ENCODE measurements at regions not wholly inside any gene's neighbourhood (a gene's known extent, or its start where the extent isn't known, plus 50 kb on each side); places are given as distances from the start of the nearest gene placed in this dataset.

DNA sequence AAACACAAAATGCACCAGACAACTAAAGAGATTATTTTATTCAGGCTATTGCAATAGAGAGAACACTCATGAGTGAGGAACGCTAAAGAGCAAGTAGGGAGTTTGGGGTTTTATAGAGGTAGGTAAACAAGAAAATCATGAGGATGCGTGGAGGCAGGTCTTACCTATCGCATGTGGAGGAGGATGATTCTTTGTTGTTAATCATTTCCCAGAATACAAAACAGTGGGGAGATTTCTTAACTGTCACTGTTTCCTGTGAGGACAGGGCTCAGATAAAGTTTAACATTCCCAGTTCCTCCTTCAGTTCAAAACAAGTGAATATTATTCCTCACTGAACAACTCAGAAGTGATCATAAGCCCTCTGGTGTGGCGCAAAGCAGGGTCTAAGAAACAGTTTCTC is 156.1 kb upstream of the MGAT5 start:
- TF ChIP-seq ZFX (IDR thresholded peaks at IDR 0.05; ENCODE audit: borderline replicate concordance), result no peak
- TF ChIP-seq, protein P1, sequence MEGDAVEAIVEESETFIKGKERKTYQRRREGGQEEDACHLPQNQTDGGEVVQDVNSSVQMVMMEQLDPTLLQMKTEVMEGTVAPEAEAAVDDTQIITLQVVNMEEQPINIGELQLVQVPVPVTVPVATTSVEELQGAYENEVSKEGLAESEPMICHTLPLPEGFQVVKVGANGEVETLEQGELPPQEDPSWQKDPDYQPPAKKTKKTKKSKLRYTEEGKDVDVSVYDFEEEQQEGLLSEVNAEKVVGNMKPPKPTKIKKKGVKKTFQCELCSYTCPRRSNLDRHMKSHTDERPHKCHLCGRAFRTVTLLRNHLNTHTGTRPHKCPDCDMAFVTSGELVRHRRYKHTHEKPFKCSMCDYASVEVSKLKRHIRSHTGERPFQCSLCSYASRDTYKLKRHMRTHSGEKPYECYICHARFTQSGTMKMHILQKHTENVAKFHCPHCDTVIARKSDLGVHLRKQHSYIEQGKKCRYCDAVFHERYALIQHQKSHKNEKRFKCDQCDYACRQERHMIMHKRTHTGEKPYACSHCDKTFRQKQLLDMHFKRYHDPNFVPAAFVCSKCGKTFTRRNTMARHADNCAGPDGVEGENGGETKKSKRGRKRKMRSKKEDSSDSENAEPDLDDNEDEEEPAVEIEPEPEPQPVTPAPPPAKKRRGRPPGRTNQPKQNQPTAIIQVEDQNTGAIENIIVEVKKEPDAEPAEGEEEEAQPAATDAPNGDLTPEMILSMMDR (IDR thresholded peaks at IDR 0.05), result no peak
- no peak overlapping the region for H3K27ac ChIP-seq

DNA sequence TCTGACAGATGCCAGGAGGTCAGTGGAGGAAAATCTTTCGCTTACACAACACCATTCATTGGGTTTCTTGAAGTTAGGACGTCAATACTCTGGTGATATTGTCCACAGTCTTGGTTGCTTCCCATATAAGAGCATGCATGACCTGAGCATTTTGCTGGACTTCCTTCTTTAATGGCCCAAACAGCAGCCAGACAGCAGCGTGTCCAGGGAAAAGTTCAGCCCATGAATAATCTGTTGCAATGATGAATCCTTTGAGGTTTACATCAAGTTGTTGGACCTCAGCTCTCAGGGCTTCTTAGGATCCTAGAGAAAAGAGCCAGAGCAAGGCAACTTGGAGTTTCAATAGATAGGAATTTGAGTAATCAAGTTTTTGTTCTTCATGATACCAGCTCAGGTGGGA is 155.6 kb upstream of the MGAT5 start:
- TF ChIP-seq, protein P1 (IDR thresholded peaks at IDR 0.05), result no peak
- TF ChIP-seq ZFX (IDR thresholded peaks at IDR 0.05; ENCODE audit: borderline replicate concordance), result no peak
- no peak overlapping the region for H3K27ac ChIP-seq

DNA sequence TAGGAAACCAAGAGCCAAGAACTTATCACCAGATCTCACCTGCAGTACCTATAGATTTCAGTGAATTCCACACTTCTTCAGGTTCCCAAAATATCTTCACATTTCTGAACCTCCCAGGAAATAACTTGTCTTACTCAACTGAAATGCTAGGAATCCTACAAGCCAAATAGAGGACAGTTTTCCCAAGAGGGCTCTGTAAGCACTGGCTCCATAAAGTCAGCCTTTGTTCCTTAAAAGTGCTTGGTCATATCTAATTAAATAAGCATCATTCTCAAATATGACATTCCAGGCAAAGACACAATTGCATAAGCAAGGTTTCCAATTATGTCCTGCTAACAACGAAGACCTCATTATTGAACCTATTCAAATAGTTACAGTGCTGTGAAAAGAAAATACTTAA is 154.6 kb upstream of the MGAT5 start:
- no peak for TF ChIP-seq ZFX (IDR thresholded peaks at IDR 0.05; ENCODE audit: borderline replicate concordance)
- TF ChIP-seq, protein P1 (IDR thresholded peaks at IDR 0.05), result no peak
- H3K27ac ChIP-seq, result no peak overlapping the region

GRCh38 chr2:134103196-134103595 is 150.7 kb upstream of the MGAT5 start:
- H3K27ac ChIP-seq, result no peak overlapping the region
- TF ChIP-seq, protein P1 (IDR thresholded peaks at IDR 0.05), result no peak
- no peak for TF ChIP-seq ZFX (IDR thresholded peaks at IDR 0.05; ENCODE audit: borderline replicate concordance)

GRCh38 chr2:134104754-134105153 is 149.1 kb upstream of the MGAT5 start:
- TF ChIP-seq, protein P1 (IDR thresholded peaks at IDR 0.05), result no peak

GRCh38 chr2:134107402-134107801 is 146.5 kb upstream of the MGAT5 start:
- TF ChIP-seq, protein P1 (IDR thresholded peaks at IDR 0.05), result no peak
- no peak for TF ChIP-seq ZFX (IDR thresholded peaks at IDR 0.05; ENCODE audit: borderline replicate concordance)
- no peak overlapping the region for H3K27ac ChIP-seq

More at GRCh38 chr2:134104754-134105153, 149.1 kb upstream of the MGAT5 start:
- no peak overlapping the region for H3K27ac ChIP-seq

- TF ChIP-seq, protein P1 (IDR thresholded peaks at IDR 0.05), result no peak
- TF ChIP-seq ZFX (IDR thresholded peaks at IDR 0.05; ENCODE audit: borderline replicate concordance), result no peak
- H3K27ac ChIP-seq, result no peak overlapping the region
These were observed 145.8 kb upstream of the MGAT5 start for GRCh38 chr2:134108113-134108512.

All from 22Rv1 (cell line).